ENCODE measurements at regions not wholly inside any gene's neighbourhood (a gene's known extent, or its start where the extent isn't known, plus 50 kb on each side); places are given as distances from the start of the nearest gene placed in this dataset.

DNA sequence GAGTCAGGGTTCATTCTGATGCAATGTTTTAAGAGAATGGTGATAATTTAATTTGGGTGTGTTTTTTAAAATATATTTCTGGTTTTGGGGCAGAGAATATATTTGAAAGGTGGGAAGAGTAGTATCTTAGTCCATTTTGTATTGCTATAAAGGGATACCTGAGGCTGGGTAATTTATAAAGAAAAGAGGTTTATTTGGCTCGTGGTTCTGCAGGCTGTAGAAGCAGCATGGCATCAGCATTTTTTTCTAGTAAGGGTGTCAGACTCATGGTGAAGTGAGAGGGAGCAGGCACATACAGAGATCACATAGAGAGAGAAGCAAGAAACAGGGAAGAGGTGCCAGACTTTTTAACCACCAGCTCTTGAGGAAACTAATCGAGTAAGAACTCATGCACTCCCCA lies 152.7 kb downstream of the SHOX2 start:
- intact Hi-C loops (cut with DNase I): no loop called here
- DNase-seq (no peak), ATAC-seq (no peak)
- Histone ChIP-seq H3K27me3 (peaks cover 0 to 11% (median 0%) of the 10 kb centered on the region in 9 donors), H3K27ac (no peak overlapping the region), H3K4me3 (no peak overlapping the region), H3K4me1 (peaks cover 0 to 3% (median 0%) of the 10 kb centered on the region in 12 donors), H3K36me3 (no peaks in the 10 kb centered on the region), H3K9me3 (no peaks in the 10 kb centered on the region)
- TF ChIP-seq, protein P1, sequence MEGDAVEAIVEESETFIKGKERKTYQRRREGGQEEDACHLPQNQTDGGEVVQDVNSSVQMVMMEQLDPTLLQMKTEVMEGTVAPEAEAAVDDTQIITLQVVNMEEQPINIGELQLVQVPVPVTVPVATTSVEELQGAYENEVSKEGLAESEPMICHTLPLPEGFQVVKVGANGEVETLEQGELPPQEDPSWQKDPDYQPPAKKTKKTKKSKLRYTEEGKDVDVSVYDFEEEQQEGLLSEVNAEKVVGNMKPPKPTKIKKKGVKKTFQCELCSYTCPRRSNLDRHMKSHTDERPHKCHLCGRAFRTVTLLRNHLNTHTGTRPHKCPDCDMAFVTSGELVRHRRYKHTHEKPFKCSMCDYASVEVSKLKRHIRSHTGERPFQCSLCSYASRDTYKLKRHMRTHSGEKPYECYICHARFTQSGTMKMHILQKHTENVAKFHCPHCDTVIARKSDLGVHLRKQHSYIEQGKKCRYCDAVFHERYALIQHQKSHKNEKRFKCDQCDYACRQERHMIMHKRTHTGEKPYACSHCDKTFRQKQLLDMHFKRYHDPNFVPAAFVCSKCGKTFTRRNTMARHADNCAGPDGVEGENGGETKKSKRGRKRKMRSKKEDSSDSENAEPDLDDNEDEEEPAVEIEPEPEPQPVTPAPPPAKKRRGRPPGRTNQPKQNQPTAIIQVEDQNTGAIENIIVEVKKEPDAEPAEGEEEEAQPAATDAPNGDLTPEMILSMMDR (IDR thresholded peaks at IDR 0.05): no peak
- WGBS, 4 donors: 55 to 70% (median 61%) methylated on average over 2 of the region's 2 CpGs

DNA sequence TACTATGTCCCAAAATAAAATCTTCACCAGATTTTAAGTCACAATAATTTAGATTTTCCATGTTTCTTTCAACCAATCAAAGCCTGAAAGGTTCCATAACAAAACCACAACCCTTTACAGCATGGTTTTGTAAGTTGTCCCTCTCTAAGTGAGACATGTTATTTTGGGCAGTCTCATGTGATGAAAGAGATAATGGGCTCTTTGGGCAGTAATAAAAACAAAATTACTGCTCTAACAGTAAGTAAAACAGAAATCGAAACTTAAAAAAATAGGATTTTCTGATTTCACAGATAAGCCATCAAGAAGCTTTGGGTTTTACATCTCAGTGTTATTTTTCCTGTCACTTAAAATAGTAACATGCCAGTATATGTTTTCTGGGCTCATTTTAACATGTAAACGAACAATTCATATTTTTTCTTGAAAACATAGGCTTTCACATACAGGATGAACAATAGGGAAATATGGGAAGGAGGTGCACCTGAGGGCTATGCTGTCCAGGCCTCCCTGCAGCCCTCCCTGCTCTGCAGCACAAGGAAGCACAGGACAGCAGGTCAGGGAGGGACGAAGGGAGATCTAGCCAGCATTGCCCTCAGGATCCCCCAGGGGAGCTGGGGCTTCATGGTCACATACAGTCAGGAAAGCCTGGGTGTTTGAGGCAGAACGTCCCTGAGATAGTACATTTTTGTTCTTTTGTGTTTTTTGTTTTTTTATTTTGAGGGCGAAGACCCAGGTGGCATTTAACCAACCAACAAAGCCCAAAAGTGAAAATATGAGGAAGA lies 157.4 kb downstream of the SHOX2 start:
- 44 to 50% (median 48%) methylated on average over 5 of the region's 5 CpGs for WGBS, 4 donors
- H3K27ac ChIP-seq: no peak overlapping the region
- H3K4me3 ChIP-seq: no peak overlapping the region
- DNase-seq (no peak), ATAC-seq (no peak)
- no peaks in the 10 kb centered on the region for H3K27me3 ChIP-seq
- no peaks in the 10 kb centered on the region for H3K9me3 ChIP-seq
- H3K4me1 ChIP-seq: peaks cover 0 to 3% (median 0%) of the 10 kb centered on the region in 12 donors
- intact Hi-C loops (cut with DNase I): no loop called here
- no peaks in the 10 kb centered on the region for H3K36me3 ChIP-seq
- TF ChIP-seq, protein P1 (IDR thresholded peaks at IDR 0.05): no peak
- no peak for TF ChIP-seq POLR2A (IDR thresholded peaks at IDR 0.05)

DNA sequence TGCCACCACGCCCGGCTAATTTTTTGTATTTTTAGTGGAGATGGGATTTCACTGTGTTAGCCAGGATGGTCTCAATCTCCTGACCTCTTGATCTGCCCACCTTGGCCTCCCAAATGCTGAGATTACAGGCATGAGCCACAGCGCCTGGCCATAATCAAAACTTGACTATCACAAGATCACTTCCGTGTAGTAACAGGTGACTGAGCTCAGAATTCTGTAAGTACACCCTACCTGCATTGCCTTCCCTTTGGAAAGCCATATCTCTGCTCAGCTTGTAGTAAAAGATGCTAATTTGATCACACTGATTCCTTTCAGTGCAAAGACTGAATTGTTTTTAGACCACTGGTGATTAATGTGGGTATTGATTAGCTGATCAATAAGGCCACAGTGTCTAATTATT lies 167.1 kb downstream of the SHOX2 start:
- ATAC-seq: no peak
- 81 to 88% (median 85%) methylated on average over 4 of the region's 4 CpGs for WGBS, 4 donors
- Histone ChIP-seq H3K9me3 (no peaks in the 10 kb centered on the region), H3K4me3 (no peak overlapping the region), H3K4me1 (no peaks in the 10 kb centered on the region), H3K27ac (no peak overlapping the region), H3K27me3 (no peaks in the 10 kb centered on the region), H3K36me3 (no peaks in the 10 kb centered on the region)
- intact Hi-C loops (cut with DNase I): no loop called here
- TF ChIP-seq, protein P1 (IDR thresholded peaks at IDR 0.05): no peak
- no peak for TF ChIP-seq POLR2A (IDR thresholded peaks at IDR 0.05)
- no peak for DNase-seq

DNA sequence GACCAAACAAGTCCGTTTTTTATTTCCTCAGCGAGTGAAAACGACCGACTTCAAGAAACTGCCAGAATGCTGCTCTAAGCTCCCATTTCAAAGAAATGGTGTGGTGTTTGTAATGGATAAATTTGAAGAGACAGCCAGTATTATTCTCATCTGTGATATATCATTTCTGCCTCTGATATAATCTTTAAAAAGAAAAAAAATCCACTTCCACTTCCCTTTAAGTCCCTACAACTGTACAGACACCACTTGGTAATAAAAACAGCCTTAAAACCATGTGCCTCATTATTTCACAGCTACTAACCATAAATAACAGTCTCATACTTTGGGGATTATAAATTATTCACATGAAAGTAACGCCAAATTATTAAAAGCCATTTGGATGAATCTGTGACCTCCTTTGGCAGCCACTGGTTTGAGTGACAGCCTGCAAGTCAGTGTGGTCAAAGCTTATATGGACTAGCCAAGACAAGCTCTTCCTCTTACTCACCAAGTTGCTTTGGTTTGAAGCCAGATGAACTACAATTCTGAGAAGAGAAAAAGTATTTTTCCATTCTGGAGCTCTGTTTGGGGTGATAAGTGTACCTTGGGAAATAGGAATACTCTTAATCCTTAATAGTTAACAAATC lies 168.0 kb downstream of the SHOX2 start:
- Histone ChIP-seq H3K4me3 (no peak overlapping the region), H3K9me3 (no peaks in the 10 kb centered on the region), H3K27me3 (no peaks in the 10 kb centered on the region), H3K4me1 (no peaks in the 10 kb centered on the region), H3K36me3 (no peaks in the 10 kb centered on the region), H3K27ac (no peak overlapping the region)
- TF ChIP-seq, protein P1 (IDR thresholded peaks at IDR 0.05): no peak
- no peak for TF ChIP-seq POLR2A (IDR thresholded peaks at IDR 0.05)
- WGBS, 4 donors: 78 to 88% (median 85%) methylated on average over 5 of the region's 5 CpGs
- intact Hi-C loops (cut with DNase I): no loop called here
- DNase-seq (no peak), ATAC-seq (no peak)
